GM12864 (cell line): ENCODE measurements at regions not wholly inside any gene's neighbourhood (a gene's known extent, or its start where the extent isn't known, plus 50 kb on each side); places are given as distances from the start of the nearest gene placed in this dataset.
"Not testable (repeated sequence)": the region's sequence is repeated elsewhere in the genome, so short reads cannot be mapped to it uniquely, and the experiment has no call there.

Source experiments
- DNase-seq: peaks from one replicate; pipeline ENCODE4 v3.0.0-alpha.2; 2011; ENCODE audit warnings: low read depth
- H3K4me3 ChIP-seq: 2 replicates; pipeline ENCODE4 v1.5.1; 2011; ENCODE audit warnings: mild to moderate bottlenecking, low read depth, low read length, control low read depth
- CTCF ChIP-seq: IDR thresholded peaks from 2 replicates; pipeline ENCODE4 v1.5.1; 2011; ENCODE audit warnings: low read depth, mild to moderate bottlenecking, moderate library complexity, low read length, control low read depth, inconsistent platforms; ENCODE audit errors: missing control alignments

GRCh38 chr6:137678451-137678850, 184.3 kb upstream of the OLIG3 start:
- no peak for TF ChIP-seq CTCF
- DNase-seq = no peak
- H3K4me3 ChIP-seq = no peak overlapping the region

GRCh38 chr6:137680705-137681346, 186.2 kb upstream of the TNFAIP3 start:
- no peak for DNase-seq
- no peak for TF ChIP-seq CTCF
- no peak overlapping the region for H3K4me3 ChIP-seq

- no peak for TF ChIP-seq CTCF
- DNase-seq = no peak
- no peak overlapping the region for H3K4me3 ChIP-seq
Observed at GRCh38 chr6:137681445-137682009, 185.5 kb upstream of the TNFAIP3 start.

GRCh38 chr6:137682658-137683057, 184.4 kb upstream of the TNFAIP3 start:
- not testable (repeated sequence) for DNase-seq, H3K4me3 ChIP-seq

GRCh38 chr6:137683916-137684315, 183.1 kb upstream of the TNFAIP3 start:
- no peak overlapping the region for H3K4me3 ChIP-seq
- DNase-seq = no peak
- no peak for TF ChIP-seq CTCF

GRCh38 chr6:137685798-137686375, 181.2 kb upstream of the TNFAIP3 start:
- TF ChIP-seq CTCF = no peak
- H3K4me3 ChIP-seq = no peak overlapping the region
- DNase-seq = no peak

- H3K4me3 ChIP-seq = no peak overlapping the region
- TF ChIP-seq CTCF = no peak
- DNase-seq = no peak
Observed at GRCh38 chr6:137687818-137688217, 179.2 kb upstream of the TNFAIP3 start.
